ENCODE measurements at regions not wholly inside any gene's neighbourhood (a gene's known extent, or its start where the extent isn't known, plus 50 kb on each side); places are given as distances from the start of the nearest gene placed in this dataset.

- Histone ChIP-seq H3K56ac (ENCODE audit: extremely low read depth, insufficient read depth, low read length) (no peak overlapping the region), H2BK20ac (ENCODE audit: low read depth, low read length) (no peak overlapping the region), H3K23ac (ENCODE audit: low read depth, low read length) (no peak overlapping the region), H3K18ac (ENCODE audit: low read depth, low read length) (no peak overlapping the region), H2BK15ac (ENCODE audit: low read depth, low read length) (no peak overlapping the region), H4K8ac (ENCODE audit: low read depth in 2 of 2, low read length in 2 of 2) (no peak overlapping the region), H3K9ac (ENCODE audit: low read depth, low read length) (no peak overlapping the region), H3K36me3 (ENCODE audit: control insufficient read depth, insufficient read depth, low read length) (no peaks in the 10 kb centered on the region), H2AK5ac (ENCODE audit: low read depth, low read length) (no peak overlapping the region), H2BK5ac (ENCODE audit: low read depth, low read length, poor library complexity, severe bottlenecking) (no peak overlapping the region), H3K27me3 (ENCODE audit: control insufficient read depth, insufficient read depth, low read length) (no peaks in the 10 kb centered on the region), H3K4me2 (ENCODE audit: low read depth, low read length) (no peak overlapping the region), H2BK120ac (ENCODE audit: low read depth, low read length) (no peak overlapping the region), H2AFZ (replicated peaks; ENCODE audit: low read length, poor library complexity) (no peak overlapping the region), H3K9me1 (ENCODE audit: insufficient read depth, low read length) (no peaks in the 10 kb centered on the region), H3K4ac (ENCODE audit: low read depth, low read length) (no peak overlapping the region), H3K27ac (ENCODE audit: insufficient read depth, low read length) (no peak overlapping the region), H3K14ac (replicated peaks; ENCODE audit: low read depth, low read length) (no peak overlapping the region), H4K91ac (ENCODE audit: insufficient read depth, low read depth, low read length) (no peak overlapping the region), H2AK9ac (replicated peaks; ENCODE audit: low read depth, low read length, poor library complexity) (no peak overlapping the region), H4K20me1 (ENCODE audit: insufficient read depth, low read length) (no peaks in the 10 kb centered on the region), H4K5ac (ENCODE audit: low read depth, low read length) (no peak overlapping the region), H3K79me1 (ENCODE audit: low read depth in 1 of 2, low read length in 2 of 2) (no peaks in the 10 kb centered on the region), H3K4me3 (ENCODE audit: insufficient read depth, low read depth, low read length) (no peak overlapping the region), H3K9me3 (ENCODE audit: control insufficient read depth, insufficient read depth, low read length) (peaks cover 5% of the 10 kb centered on the region; the same call in 1 of the 2 replicates), H3K4me1 (ENCODE audit: control insufficient read depth, insufficient read depth, low read length) (no peaks in the 10 kb centered on the region)
- no CpG with 5 or more reads among the region's 10 CpGs for WGBS, 2 experiments (ENCODE audit: extremely low coverage in 2 of 2, insufficient read length in 1 of 2)
- ChIA-PET CTCF (no interaction called here), POLR2A (ENCODE audit: unreplicated experiment) (no interaction called here)
- no peak for ATAC-seq (ENCODE audit: low read depth)
- TF ChIP-seq ELK1 (IDR thresholded peaks at IDR 0.05; ENCODE audit: borderline replicate concordance, low read depth, low read length), result no peak
- TF ChIP-seq BHLHE40 (IDR thresholded peaks at IDR 0.05; ENCODE audit: low read depth, low read length), result no peak
- no peak for TF ChIP-seq POLR2A (IDR thresholded peaks at IDR 0.05; ENCODE audit: low read depth, low read length)
- no peak for TF ChIP-seq USF2 (IDR thresholded peaks at IDR 0.05; ENCODE audit: low read depth, low read length)
- no peak for TF ChIP-seq MAZ (IDR thresholded peaks at IDR 0.05; ENCODE audit: borderline replicate concordance, low read depth, low read length)
- no peak for TF ChIP-seq CEBPB (IDR thresholded peaks at IDR 0.05; ENCODE audit: low read depth, low read length)
- TF ChIP-seq SMC3 (IDR thresholded peaks at IDR 0.05; ENCODE audit: low read depth, low read length), result no peak
- TF ChIP-seq MXI1 (IDR thresholded peaks at IDR 0.05; ENCODE audit: borderline replicate concordance, low read depth, low read length), result no peak
- no peak for TF ChIP-seq CTCF (conservative IDR thresholded peaks at IDR 0.05; ENCODE audit: low read depth, low read length)
- TF ChIP-seq RAD21 (IDR thresholded peaks at IDR 0.05; ENCODE audit: low read length), result no peak
- BruUV-seq (replicated peaks), result no TSS peak
- in situ Hi-C loops (cut with MboI; ENCODE audit: low sequenced_read_pairs), result no loop called here
- dilution Hi-C loops (cut with HindIII; ENCODE audit: low sequenced_read_pairs, unreplicated experiment), result no loop called here
- DNase-seq, result no peak
- intact Hi-C loops (cut with micrococcal nuclease), result no loop called here
Observed at GRCh38 chr13:22428188-22428828, 752.5 kb upstream of the SGCG start.
